Panc1 (cell line): ENCODE measurements at regions not wholly inside any gene's neighbourhood (a gene's known extent, or its start where the extent isn't known, plus 50 kb on each side); places are given as distances from the start of the nearest gene placed in this dataset.

Experiments used
- POLR2AphosphoS5 ChIP-seq: IDR thresholded peaks from 2 replicates; pipeline ENCODE4 v1.6.1; 2012; ENCODE audit warnings: mild to moderate bottlenecking, low read depth, low read length, moderate library complexity
- TF ChIP-seq, protein P1 (sequence below): fragments of 450-650 bp; IDR thresholded peaks from 2 replicates; pipeline ENCODE4 v1.5.1; 2017; ENCODE audit warnings: mild to moderate bottlenecking
- TF ChIP-seq, protein P2 (sequence below), 2 experiments: IDR thresholded peaks; 2 replicates each; pipeline ENCODE4 v1.6.1; 2011 to 2012; ENCODE audit warnings: low read depth in 2 of 2, control low read depth in 1 of 2, low read length in 1 of 2, mild to moderate bottlenecking in 1 of 2, moderate library complexity in 1 of 2; ENCODE audit not compliant: insufficient read depth in 1 of 2

DNA sequence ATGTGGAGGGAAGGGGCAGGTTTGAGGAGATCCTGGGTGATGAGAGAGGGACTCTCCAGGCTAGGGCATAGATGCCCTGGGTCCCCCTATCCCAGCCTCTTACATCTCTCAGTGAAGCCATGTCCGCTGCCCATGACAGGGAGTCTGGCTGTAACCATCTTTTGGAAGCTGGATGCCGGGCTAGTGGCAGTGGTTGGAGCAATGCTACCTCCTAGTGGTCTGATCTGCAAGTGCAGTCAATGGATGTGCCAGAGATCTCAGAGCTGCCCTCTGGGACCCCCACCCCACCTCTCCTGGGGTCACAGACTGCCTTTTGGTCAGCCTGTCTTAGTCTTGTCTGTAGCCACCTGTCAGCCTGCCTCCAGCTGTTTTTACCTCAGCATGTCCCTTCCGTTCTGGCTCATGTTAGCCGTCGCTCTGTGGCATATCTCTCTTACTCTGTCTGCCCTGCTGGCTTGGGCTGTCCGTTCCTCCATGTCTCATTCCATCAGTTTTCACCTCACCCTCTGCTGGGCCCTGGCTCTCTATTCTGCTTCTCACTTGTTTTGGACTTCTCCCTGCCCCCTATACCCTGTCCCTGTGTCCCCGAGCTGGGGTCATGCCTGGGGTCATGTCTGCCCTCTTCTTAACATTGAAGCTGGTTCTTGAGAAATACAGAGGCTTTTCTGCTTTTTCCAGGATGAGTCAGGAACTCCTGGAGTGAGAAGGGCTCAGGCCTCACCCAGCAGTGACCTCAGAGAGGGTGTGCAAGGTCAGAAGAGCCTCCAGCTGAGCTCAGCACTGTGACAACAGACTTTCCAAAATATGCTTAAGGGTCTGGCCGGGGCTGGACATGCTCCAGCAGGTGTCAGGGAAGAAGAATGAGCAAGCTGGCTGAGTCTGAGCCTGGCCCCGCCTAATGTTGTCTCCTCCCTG is 52.0 kb upstream of the THY1 start:
- TF ChIP-seq, protein P1, sequence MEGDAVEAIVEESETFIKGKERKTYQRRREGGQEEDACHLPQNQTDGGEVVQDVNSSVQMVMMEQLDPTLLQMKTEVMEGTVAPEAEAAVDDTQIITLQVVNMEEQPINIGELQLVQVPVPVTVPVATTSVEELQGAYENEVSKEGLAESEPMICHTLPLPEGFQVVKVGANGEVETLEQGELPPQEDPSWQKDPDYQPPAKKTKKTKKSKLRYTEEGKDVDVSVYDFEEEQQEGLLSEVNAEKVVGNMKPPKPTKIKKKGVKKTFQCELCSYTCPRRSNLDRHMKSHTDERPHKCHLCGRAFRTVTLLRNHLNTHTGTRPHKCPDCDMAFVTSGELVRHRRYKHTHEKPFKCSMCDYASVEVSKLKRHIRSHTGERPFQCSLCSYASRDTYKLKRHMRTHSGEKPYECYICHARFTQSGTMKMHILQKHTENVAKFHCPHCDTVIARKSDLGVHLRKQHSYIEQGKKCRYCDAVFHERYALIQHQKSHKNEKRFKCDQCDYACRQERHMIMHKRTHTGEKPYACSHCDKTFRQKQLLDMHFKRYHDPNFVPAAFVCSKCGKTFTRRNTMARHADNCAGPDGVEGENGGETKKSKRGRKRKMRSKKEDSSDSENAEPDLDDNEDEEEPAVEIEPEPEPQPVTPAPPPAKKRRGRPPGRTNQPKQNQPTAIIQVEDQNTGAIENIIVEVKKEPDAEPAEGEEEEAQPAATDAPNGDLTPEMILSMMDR = peak; percentile 98
- TF ChIP-seq, protein P2, sequence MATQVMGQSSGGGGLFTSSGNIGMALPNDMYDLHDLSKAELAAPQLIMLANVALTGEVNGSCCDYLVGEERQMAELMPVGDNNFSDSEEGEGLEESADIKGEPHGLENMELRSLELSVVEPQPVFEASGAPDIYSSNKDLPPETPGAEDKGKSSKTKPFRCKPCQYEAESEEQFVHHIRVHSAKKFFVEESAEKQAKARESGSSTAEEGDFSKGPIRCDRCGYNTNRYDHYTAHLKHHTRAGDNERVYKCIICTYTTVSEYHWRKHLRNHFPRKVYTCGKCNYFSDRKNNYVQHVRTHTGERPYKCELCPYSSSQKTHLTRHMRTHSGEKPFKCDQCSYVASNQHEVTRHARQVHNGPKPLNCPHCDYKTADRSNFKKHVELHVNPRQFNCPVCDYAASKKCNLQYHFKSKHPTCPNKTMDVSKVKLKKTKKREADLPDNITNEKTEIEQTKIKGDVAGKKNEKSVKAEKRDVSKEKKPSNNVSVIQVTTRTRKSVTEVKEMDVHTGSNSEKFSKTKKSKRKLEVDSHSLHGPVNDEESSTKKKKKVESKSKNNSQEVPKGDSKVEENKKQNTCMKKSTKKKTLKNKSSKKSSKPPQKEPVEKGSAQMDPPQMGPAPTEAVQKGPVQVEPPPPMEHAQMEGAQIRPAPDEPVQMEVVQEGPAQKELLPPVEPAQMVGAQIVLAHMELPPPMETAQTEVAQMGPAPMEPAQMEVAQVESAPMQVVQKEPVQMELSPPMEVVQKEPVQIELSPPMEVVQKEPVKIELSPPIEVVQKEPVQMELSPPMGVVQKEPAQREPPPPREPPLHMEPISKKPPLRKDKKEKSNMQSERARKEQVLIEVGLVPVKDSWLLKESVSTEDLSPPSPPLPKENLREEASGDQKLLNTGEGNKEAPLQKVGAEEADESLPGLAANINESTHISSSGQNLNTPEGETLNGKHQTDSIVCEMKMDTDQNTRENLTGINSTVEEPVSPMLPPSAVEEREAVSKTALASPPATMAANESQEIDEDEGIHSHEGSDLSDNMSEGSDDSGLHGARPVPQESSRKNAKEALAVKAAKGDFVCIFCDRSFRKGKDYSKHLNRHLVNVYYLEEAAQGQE (IDR thresholded peaks at IDR 0.05; ENCODE audit: insufficient read depth in 1 of 2, low read depth in 2 of 2, low read length in 1 of 2) = no peak
- TF ChIP-seq POLR2AphosphoS5 = no peak
